CD4-positive, alpha-beta T cell (primary cell): ENCODE measurements at regions not wholly inside any gene's neighbourhood (a gene's known extent, or its start where the extent isn't known, plus 50 kb on each side); places are given as distances from the start of the nearest gene placed in this dataset.

Experiments
- ATAC-seq: fragments of 200-7000 bp; cut with Tn5 transposase; one replicate; pipeline ENCODE4 v1.10.0; 2022; ENCODE audit warnings: mild to moderate bottlenecking; ENCODE audit not compliant: poor library complexity
- CTCF ChIA-PET: fragments of 350-600 bp; sonication (Branson Sonifier 250); formaldehyde crosslinking; loops from one replicate; lab custom pipeline; 2021; ENCODE audit warnings: antibody characterized with exemption, inconsistent platforms; lab: Charles Lee
- POLR2A ChIA-PET: fragments of 350-600 bp; sonication (Branson Sonifier 250); formaldehyde crosslinking; loops from one replicate; lab custom pipeline; 2021; ENCODE audit warnings: antibody characterized with exemption, inconsistent platforms; lab: Charles Lee
- DNase-seq, 14 experiments: peaks; one replicate each; pipeline ENCODE4 v3.0.0-alpha.2; 2013 to 2020; ENCODE audit warnings: mixed read lengths in 2 of 14
- H3K27ac ChIP-seq, 2 donors: one replicate each; pipeline versions ENCODE4 v1.5.1 to v1.7.0; 2013; ENCODE audit warnings: low read length in 2 of 2, low read depth in 1 of 2, mild to moderate bottlenecking in 1 of 2
- H3K27me3 ChIP-seq, 2 experiments: 1 replicate in 1 of 2; 2 replicates in 1 of 2; pipeline versions ENCODE4 v1.6.1 to v1.7.0; 2013; ENCODE audit warnings: low read length in 2 of 2, control low read depth in 1 of 2, mild to moderate bottlenecking in 1 of 2, moderate library complexity in 1 of 2; ENCODE audit not compliant: insufficient read depth in 2 of 2, control insufficient read depth in 1 of 2
- H3K36me3 ChIP-seq: one replicate; pipeline ENCODE4 v1.6.1; 2013; ENCODE audit warnings: low read length, control low read depth; ENCODE audit not compliant: insufficient read depth
- H3K4me1 ChIP-seq: one replicate; pipeline ENCODE4 v1.6.1; 2013; ENCODE audit warnings: low read length, control low read depth; ENCODE audit not compliant: insufficient read depth
- H3K4me3 ChIP-seq: one replicate; pipeline ENCODE4 v1.5.1; 2013; ENCODE audit warnings: mild to moderate bottlenecking, low read length, moderate library complexity
- H3K9me3 ChIP-seq, 2 experiments: 1 replicate in 1 of 2; 2 replicates in 1 of 2; pipeline versions ENCODE4 v1.6.1 to v1.7.0; 2013; ENCODE audit warnings: low read length in 2 of 2, mild to moderate bottlenecking in 2 of 2, control low read depth in 1 of 2, moderate library complexity in 1 of 2; ENCODE audit not compliant: control insufficient read depth in 1 of 2, insufficient read depth in 1 of 2
- H3K27ac Mint-ChIP-seq: one replicate; pipeline ENCODE4 v1.8.0; 2020; ENCODE audit warnings: mixed read lengths
- H3K27me3 Mint-ChIP-seq: one replicate; pipeline ENCODE4 v1.8.0; 2021; ENCODE audit warnings: mixed read lengths
- H3K36me3 Mint-ChIP-seq: one replicate; pipeline ENCODE4 v1.8.0; 2021; ENCODE audit warnings: low read depth, mixed read lengths
- H3K4me1 Mint-ChIP-seq: one replicate; pipeline ENCODE4 v1.8.0; 2021; ENCODE audit warnings: low read depth, mixed read lengths
- H3K4me3 Mint-ChIP-seq: one replicate; pipeline ENCODE4 v1.8.0; 2020; ENCODE audit warnings: mild to moderate bottlenecking, mixed read lengths
- H3K9me3 Mint-ChIP-seq: one replicate; pipeline ENCODE4 v1.8.0; 2020; ENCODE audit warnings: mixed read lengths
- intact Hi-C, 2 experiments: fragments of 100-400 bp; cut with DNase I in 1 of 2; cut with micrococcal nuclease in 1 of 2; formaldehyde crosslinking; loops; one replicate each; pipeline versions ENCODE4 v1.15.1 to v1.9.0; 2023 to 2025; cut with DNase I, micrococcal nuclease
- TF ChIP-seq, protein P1 (sequence below): fragments of 200-600 bp; IDR thresholded peaks from one replicate; pipeline ENCODE4 v1.8.0; 2022; ENCODE audit warnings: antibody characterized with exemption, mild to moderate bottlenecking

DNA sequence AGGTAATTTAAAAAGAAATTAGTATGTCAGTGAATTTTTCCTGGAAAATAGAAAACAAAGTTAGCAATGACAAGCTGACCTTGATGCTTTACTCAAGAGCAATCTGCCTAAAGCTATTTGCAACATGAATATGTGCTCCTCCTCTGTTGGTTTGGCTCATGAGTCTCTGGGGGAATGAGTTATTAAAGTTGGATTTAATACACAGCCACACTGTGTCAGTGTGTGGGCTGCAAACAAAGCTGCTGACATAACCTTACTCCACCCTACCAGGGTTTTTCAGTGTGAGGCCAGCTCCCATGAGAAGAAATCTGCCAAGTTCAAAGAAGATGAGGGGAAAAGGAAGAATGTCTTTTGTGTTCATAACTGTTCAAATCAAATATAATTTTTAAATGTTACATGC, 280.5 kb downstream of the TLL1 start:
- no peak overlapping the region for H3K27ac ChIP-seq
- no peak overlapping the region for H3K4me3 Mint-ChIP-seq
- H3K36me3 Mint-ChIP-seq = no peaks in the 10 kb centered on the region
- H3K4me1 ChIP-seq = no peaks in the 10 kb centered on the region
- no peaks in the 10 kb centered on the region for H3K27me3 ChIP-seq
- POLR2A ChIA-PET = no interaction called here
- no peak overlapping the region for H3K4me3 ChIP-seq
- ATAC-seq = no peak
- intact Hi-C loops = no loop called here
- TF ChIP-seq, protein P1, sequence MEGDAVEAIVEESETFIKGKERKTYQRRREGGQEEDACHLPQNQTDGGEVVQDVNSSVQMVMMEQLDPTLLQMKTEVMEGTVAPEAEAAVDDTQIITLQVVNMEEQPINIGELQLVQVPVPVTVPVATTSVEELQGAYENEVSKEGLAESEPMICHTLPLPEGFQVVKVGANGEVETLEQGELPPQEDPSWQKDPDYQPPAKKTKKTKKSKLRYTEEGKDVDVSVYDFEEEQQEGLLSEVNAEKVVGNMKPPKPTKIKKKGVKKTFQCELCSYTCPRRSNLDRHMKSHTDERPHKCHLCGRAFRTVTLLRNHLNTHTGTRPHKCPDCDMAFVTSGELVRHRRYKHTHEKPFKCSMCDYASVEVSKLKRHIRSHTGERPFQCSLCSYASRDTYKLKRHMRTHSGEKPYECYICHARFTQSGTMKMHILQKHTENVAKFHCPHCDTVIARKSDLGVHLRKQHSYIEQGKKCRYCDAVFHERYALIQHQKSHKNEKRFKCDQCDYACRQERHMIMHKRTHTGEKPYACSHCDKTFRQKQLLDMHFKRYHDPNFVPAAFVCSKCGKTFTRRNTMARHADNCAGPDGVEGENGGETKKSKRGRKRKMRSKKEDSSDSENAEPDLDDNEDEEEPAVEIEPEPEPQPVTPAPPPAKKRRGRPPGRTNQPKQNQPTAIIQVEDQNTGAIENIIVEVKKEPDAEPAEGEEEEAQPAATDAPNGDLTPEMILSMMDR = no peak
- H3K36me3 ChIP-seq = no peaks in the 10 kb centered on the region
- no peaks in the 10 kb centered on the region for H3K9me3 ChIP-seq
- H3K4me1 Mint-ChIP-seq = no peaks in the 10 kb centered on the region
- H3K9me3 Mint-ChIP-seq = no peaks in the 10 kb centered on the region
- H3K27ac Mint-ChIP-seq = no peak overlapping the region
- H3K27me3 Mint-ChIP-seq = no peaks in the 10 kb centered on the region
- DNase-seq = no peak
- CTCF ChIA-PET = no interaction called here

DNA sequence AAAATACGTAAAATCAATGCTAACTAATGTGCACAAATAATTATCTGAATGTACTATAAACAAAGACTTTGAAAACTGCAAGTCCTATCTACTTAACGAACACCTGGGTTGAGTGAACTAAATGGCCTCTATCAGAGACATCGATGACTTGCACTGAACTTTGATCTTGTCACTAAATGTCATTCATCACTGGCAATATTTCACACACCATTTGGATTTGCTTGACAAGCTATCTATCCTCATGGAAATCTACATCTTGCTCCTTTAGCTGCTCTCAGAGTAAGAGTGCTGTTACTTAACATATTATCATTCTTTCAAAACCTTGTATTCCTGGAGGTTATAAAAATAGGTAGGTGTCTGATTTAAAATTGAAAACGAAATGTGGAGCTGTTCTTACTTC, 289.3 kb downstream of the TLL1 start:
- H3K4me1 ChIP-seq = no peaks in the 10 kb centered on the region
- no peak overlapping the region for H3K4me3 ChIP-seq
- POLR2A ChIA-PET = no interaction called here
- intact Hi-C loops = loop anchor here in 1 of 2 experiments (10.0 kb wide), 2 partner anchors 1912 to 1992 kb away; no protein-coding TSS in a partner anchor
- CTCF ChIA-PET = no interaction called here
- TF ChIP-seq, protein P1 = no peak
- H3K36me3 ChIP-seq = no peaks in the 10 kb centered on the region
- Mint-ChIP-seq H3K4me1 (no peaks in the 10 kb centered on the region), H3K27me3 (no peaks in the 10 kb centered on the region), H3K9me3 (no peaks in the 10 kb centered on the region), H3K4me3 (no peak overlapping the region), H3K36me3 (no peaks in the 10 kb centered on the region), H3K27ac (no peak overlapping the region)
- no peaks in the 10 kb centered on the region for H3K9me3 ChIP-seq
- ATAC-seq (no peak), DNase-seq (no peak)
- no peaks in the 10 kb centered on the region for H3K27me3 ChIP-seq
- no peak overlapping the region for H3K27ac ChIP-seq

DNA sequence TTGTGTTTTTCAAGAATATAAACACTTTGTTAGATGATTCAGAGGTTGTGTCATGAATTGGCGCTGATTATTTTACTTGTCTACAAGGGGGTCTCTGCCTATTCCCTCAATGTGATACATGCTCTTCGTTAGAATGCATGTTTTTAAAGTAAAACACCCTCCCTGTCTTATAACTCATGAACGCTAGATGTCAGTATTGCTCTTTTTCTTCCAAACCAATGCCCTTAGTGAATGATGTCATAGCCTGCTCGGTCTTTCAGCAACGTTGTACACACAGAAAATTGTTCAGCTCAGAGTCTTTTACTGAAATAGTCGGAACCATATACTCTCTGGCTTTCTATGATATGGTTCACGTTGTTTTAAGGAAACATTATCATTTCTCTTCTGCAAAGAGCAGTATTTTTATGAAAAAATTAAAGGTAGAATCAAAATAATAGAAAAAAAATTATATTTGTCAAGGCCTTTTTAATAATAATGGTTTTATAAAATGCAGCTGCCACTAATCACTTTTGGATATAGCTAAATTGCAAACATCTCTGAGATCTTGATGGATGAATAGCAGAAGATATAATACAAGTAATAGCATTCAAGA, 292.9 kb downstream of the TLL1 start:
- Mint-ChIP-seq H3K9me3 (no peaks in the 10 kb centered on the region), H3K27ac (no peak overlapping the region), H3K4me3 (no peak overlapping the region), H3K36me3 (no peaks in the 10 kb centered on the region), H3K4me1 (no peaks in the 10 kb centered on the region), H3K27me3 (no peaks in the 10 kb centered on the region)
- TF ChIP-seq, protein P1 = peak; percentile 47
- ATAC-seq (peak; percentile 64), DNase-seq (peak in 4 of 14 experiments; percentile 4 to 56 (median 48))
- CTCF ChIA-PET = no interaction called here
- Histone ChIP-seq H3K27ac (no peak overlapping the region), H3K36me3 (no peaks in the 10 kb centered on the region), H3K4me3 (no peak overlapping the region), H3K4me1 (no peaks in the 10 kb centered on the region), H3K9me3 (no peaks in the 10 kb centered on the region), H3K27me3 (no peaks in the 10 kb centered on the region)
- POLR2A ChIA-PET = no interaction called here
- intact Hi-C loops = loop anchor here in 1 of 2 experiments (10.0 kb wide), 2 partner anchors 1909 to 1989 kb away; no protein-coding TSS in a partner anchor
